OCI-LY7 (cell line): ENCODE measurements at regions not wholly inside any gene's neighbourhood (a gene's known extent, or its start where the extent isn't known, plus 50 kb on each side); places are given as distances from the start of the nearest gene placed in this dataset.

ENCODE experiments used
- EZH2phosphoT487 ChIP-seq: fragments of 200-600 bp; sonication (generic); IDR thresholded peaks from 2 replicates; pipeline ENCODE4 v1.6.1; 2018; ENCODE audit warnings: low read depth, borderline replicate concordance, mild to moderate bottlenecking, mixed run types, antibody characterized with exemption, low read length, moderate library complexity, mixed read lengths
- TF ChIP-seq, protein P1 (sequence below): fragments of 200-600 bp; sonication (generic); conservative IDR thresholded peaks from 2 replicates; pipeline ENCODE4 v1.5.1; 2014; ENCODE audit warnings: mild to moderate bottlenecking, antibody characterized with exemption, low read length, moderate library complexity, mixed read lengths

DNA sequence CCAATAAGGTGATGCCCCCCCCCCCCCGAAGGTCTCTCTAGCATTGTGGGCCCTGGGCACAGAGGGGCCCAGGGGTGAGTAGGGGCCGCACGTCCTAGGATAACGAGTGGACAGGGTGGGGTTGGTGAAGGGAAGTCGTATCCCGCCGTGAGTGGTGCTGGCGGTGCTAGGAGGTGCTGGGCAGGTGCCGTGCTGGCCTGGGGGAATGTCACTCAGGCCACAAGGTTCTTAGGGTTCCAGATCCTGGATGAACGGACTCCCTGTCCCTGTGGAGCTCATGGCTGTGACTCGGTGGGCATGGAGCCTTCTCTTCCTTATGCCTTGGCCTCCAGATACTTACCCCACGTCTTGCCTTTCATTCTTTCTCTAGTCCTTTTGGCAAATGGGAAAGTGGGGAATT is 157.4 kb upstream of the SOX1 start:
- TF ChIP-seq, protein P1, sequence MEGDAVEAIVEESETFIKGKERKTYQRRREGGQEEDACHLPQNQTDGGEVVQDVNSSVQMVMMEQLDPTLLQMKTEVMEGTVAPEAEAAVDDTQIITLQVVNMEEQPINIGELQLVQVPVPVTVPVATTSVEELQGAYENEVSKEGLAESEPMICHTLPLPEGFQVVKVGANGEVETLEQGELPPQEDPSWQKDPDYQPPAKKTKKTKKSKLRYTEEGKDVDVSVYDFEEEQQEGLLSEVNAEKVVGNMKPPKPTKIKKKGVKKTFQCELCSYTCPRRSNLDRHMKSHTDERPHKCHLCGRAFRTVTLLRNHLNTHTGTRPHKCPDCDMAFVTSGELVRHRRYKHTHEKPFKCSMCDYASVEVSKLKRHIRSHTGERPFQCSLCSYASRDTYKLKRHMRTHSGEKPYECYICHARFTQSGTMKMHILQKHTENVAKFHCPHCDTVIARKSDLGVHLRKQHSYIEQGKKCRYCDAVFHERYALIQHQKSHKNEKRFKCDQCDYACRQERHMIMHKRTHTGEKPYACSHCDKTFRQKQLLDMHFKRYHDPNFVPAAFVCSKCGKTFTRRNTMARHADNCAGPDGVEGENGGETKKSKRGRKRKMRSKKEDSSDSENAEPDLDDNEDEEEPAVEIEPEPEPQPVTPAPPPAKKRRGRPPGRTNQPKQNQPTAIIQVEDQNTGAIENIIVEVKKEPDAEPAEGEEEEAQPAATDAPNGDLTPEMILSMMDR: no peak
- TF ChIP-seq EZH2phosphoT487: no peak
